ENCODE measurements at regions not wholly inside any gene's neighbourhood (a gene's known extent, or its start where the extent isn't known, plus 50 kb on each side); places are given as distances from the start of the nearest gene placed in this dataset.

GRCh38 chr1:55529017-55529416 is 313.9 kb upstream of the USP24 start:
- TF ChIP-seq CTCF (IDR thresholded peaks at IDR 0.05) (no peak), POLR2A (IDR thresholded peaks at IDR 0.05) (no peak)

Data from prostate gland (tissue), 2 donors.